ENCODE measurements at regions not wholly inside any gene's neighbourhood (a gene's known extent, or its start where the extent isn't known, plus 50 kb on each side); places are given as distances from the start of the nearest gene placed in this dataset.

- no peak for DNase-seq (ENCODE audit: low read depth in 6 of 9, low spot score in 9 of 9)
- H3K9me3 ChIP-seq (ENCODE audit: control insufficient read depth in 2 of 2, insufficient read depth in 1 of 2, low read length in 1 of 2): no peaks in the 10 kb centered on the region
- H3K27me3 ChIP-seq (ENCODE audit: control insufficient read depth in 2 of 2, insufficient read depth in 1 of 2, low read length in 1 of 2): no peaks in the 10 kb centered on the region
- H3K27ac ChIP-seq (ENCODE audit: low read depth in 1 of 2, low read length in 1 of 2): no peak overlapping the region
- H3K36me3 ChIP-seq (ENCODE audit: control insufficient read depth in 2 of 2, insufficient read depth in 2 of 2, low read length in 1 of 2): no peaks in the 10 kb centered on the region
- H3K4me1 ChIP-seq (ENCODE audit: control insufficient read depth in 2 of 2, insufficient read depth in 2 of 2, low read length in 2 of 2): no peaks in the 10 kb centered on the region
- no peak overlapping the region for H3K4me3 ChIP-seq (ENCODE audit: low read length in 2 of 2)
Measured at GRCh38 chr5:169356811-169357210, 55.9 kb upstream of the SLIT3 start.

GRCh38 chr5:169356181-169356580 is 55.2 kb upstream of the SLIT3 start:
- Histone ChIP-seq H3K4me1 (ENCODE audit: control insufficient read depth in 2 of 2, insufficient read depth in 2 of 2, low read length in 2 of 2) (no peaks in the 10 kb centered on the region), H3K9me3 (ENCODE audit: control insufficient read depth in 2 of 2, insufficient read depth in 1 of 2, low read length in 1 of 2) (no peaks in the 10 kb centered on the region), H3K27ac (ENCODE audit: low read depth in 1 of 2, low read length in 1 of 2) (no peak overlapping the region), H3K27me3 (ENCODE audit: control insufficient read depth in 2 of 2, insufficient read depth in 1 of 2, low read length in 1 of 2) (no peaks in the 10 kb centered on the region), H3K36me3 (ENCODE audit: control insufficient read depth in 2 of 2, insufficient read depth in 2 of 2, low read length in 1 of 2) (no peaks in the 10 kb centered on the region), H3K4me3 (ENCODE audit: low read length in 2 of 2) (no peak overlapping the region)
- DNase-seq (ENCODE audit: low read depth in 6 of 9, low spot score in 9 of 9): no peak
- WGBS: 89% methylated on average over 1 of the region's 1 CpG

- 88% methylated on average over 2 of the region's 2 CpGs for WGBS
- no peaks in the 10 kb centered on the region for H3K27me3 ChIP-seq (ENCODE audit: control insufficient read depth in 2 of 2, insufficient read depth in 1 of 2, low read length in 1 of 2)
- no peaks in the 10 kb centered on the region for H3K9me3 ChIP-seq (ENCODE audit: control insufficient read depth in 2 of 2, insufficient read depth in 1 of 2, low read length in 1 of 2)
- no peaks in the 10 kb centered on the region for H3K36me3 ChIP-seq (ENCODE audit: control insufficient read depth in 2 of 2, insufficient read depth in 2 of 2, low read length in 1 of 2)
- no peaks in the 10 kb centered on the region for H3K4me1 ChIP-seq (ENCODE audit: control insufficient read depth in 2 of 2, insufficient read depth in 2 of 2, low read length in 2 of 2)
- no peak overlapping the region for H3K4me3 ChIP-seq (ENCODE audit: low read length in 2 of 2)
- DNase-seq (ENCODE audit: low read depth in 6 of 9, low spot score in 9 of 9): no peak
- no peak overlapping the region for H3K27ac ChIP-seq (ENCODE audit: low read depth in 1 of 2, low read length in 1 of 2)
Measured at GRCh38 chr5:169354921-169355320, 54.0 kb upstream of the SLIT3 start.

GRCh38 chr5:169354263-169354662 is 53.3 kb upstream of the SLIT3 start:
- Histone ChIP-seq H3K27me3 (ENCODE audit: control insufficient read depth in 2 of 2, insufficient read depth in 1 of 2, low read length in 1 of 2) (no peaks in the 10 kb centered on the region), H3K4me1 (ENCODE audit: control insufficient read depth in 2 of 2, insufficient read depth in 2 of 2, low read length in 2 of 2) (no peaks in the 10 kb centered on the region), H3K36me3 (ENCODE audit: control insufficient read depth in 2 of 2, insufficient read depth in 2 of 2, low read length in 1 of 2) (no peaks in the 10 kb centered on the region), H3K9me3 (ENCODE audit: control insufficient read depth in 2 of 2, insufficient read depth in 1 of 2, low read length in 1 of 2) (no peaks in the 10 kb centered on the region), H3K27ac (ENCODE audit: low read depth in 1 of 2, low read length in 1 of 2) (no peak overlapping the region), H3K4me3 (ENCODE audit: low read length in 2 of 2) (no peak overlapping the region)
- 93% methylated on average over 1 of the region's 1 CpG for WGBS
- no peak for DNase-seq (ENCODE audit: low read depth in 6 of 9, low spot score in 9 of 9)

- Histone ChIP-seq H3K27me3 (ENCODE audit: control insufficient read depth in 2 of 2, insufficient read depth in 1 of 2, low read length in 1 of 2) (no peaks in the 10 kb centered on the region), H3K4me1 (ENCODE audit: control insufficient read depth in 2 of 2, insufficient read depth in 2 of 2, low read length in 2 of 2) (no peaks in the 10 kb centered on the region), H3K27ac (ENCODE audit: low read depth in 1 of 2, low read length in 1 of 2) (no peak overlapping the region), H3K9me3 (ENCODE audit: control insufficient read depth in 2 of 2, insufficient read depth in 1 of 2, low read length in 1 of 2) (no peaks in the 10 kb centered on the region), H3K4me3 (ENCODE audit: low read length in 2 of 2) (no peak overlapping the region), H3K36me3 (ENCODE audit: control insufficient read depth in 2 of 2, insufficient read depth in 2 of 2, low read length in 1 of 2) (no peaks in the 10 kb centered on the region)
- 94% methylated on average over 7 of the region's 7 CpGs for WGBS
- DNase-seq (ENCODE audit: low read depth in 6 of 9, low spot score in 9 of 9): no peak
Measured at GRCh38 chr5:169352901-169353300, 52.0 kb upstream of the SLIT3 start.

GRCh38 chr5:169351721-169352120 is 50.8 kb upstream of the SLIT3 start:
- Histone ChIP-seq H3K27me3 (ENCODE audit: control insufficient read depth in 2 of 2, insufficient read depth in 1 of 2, low read length in 1 of 2) (no peaks in the 10 kb centered on the region), H3K4me1 (ENCODE audit: control insufficient read depth in 2 of 2, insufficient read depth in 2 of 2, low read length in 2 of 2) (no peaks in the 10 kb centered on the region), H3K27ac (ENCODE audit: low read depth in 1 of 2, low read length in 1 of 2) (no peak overlapping the region), H3K9me3 (ENCODE audit: control insufficient read depth in 2 of 2, insufficient read depth in 1 of 2, low read length in 1 of 2) (no peaks in the 10 kb centered on the region), H3K36me3 (ENCODE audit: control insufficient read depth in 2 of 2, insufficient read depth in 2 of 2, low read length in 1 of 2) (no peaks in the 10 kb centered on the region), H3K4me3 (ENCODE audit: low read length in 2 of 2) (no peak overlapping the region)
- WGBS: 91% methylated on average over 3 of the region's 3 CpGs
- no peak for DNase-seq (ENCODE audit: low read depth in 6 of 9, low spot score in 9 of 9)

GRCh38 chr5:169350759-169351240 is 49.9 kb upstream of the SLIT3 start:
- H3K4me3 ChIP-seq (ENCODE audit: low read length in 2 of 2): no peak overlapping the region
- no peaks in the 10 kb centered on the region for H3K4me1 ChIP-seq (ENCODE audit: control insufficient read depth in 2 of 2, insufficient read depth in 2 of 2, low read length in 2 of 2)

More at GRCh38 chr5:169350759-169351240, 49.9 kb upstream of the SLIT3 start:
- no peak for DNase-seq (ENCODE audit: low read depth in 6 of 9, low spot score in 9 of 9)
- Histone ChIP-seq H3K27ac (ENCODE audit: low read depth in 1 of 2, low read length in 1 of 2) (no peak overlapping the region), H3K36me3 (ENCODE audit: control insufficient read depth in 2 of 2, insufficient read depth in 2 of 2, low read length in 1 of 2) (no peaks in the 10 kb centered on the region), H3K27me3 (ENCODE audit: control insufficient read depth in 2 of 2, insufficient read depth in 1 of 2, low read length in 1 of 2) (no peaks in the 10 kb centered on the region), H3K9me3 (ENCODE audit: control insufficient read depth in 2 of 2, insufficient read depth in 1 of 2, low read length in 1 of 2) (no peaks in the 10 kb centered on the region)
- 78% methylated on average over 7 of the region's 7 CpGs for WGBS

Measured in thymus (tissue), 11 donors.